ENCODE measurements at regions not wholly inside any gene's neighbourhood (a gene's known extent, or its start where the extent isn't known, plus 50 kb on each side); places are given as distances from the start of the nearest gene placed in this dataset.
"Not testable (repeated sequence)": the region's sequence is repeated elsewhere in the genome, so short reads cannot be mapped to it uniquely, and the experiment has no call there.

GRCh38 chr2:89208144-89208932 lies 516.9 kb downstream of the RPIA start:
- H3K36me3 ChIP-seq (ENCODE audit: control insufficient read depth, insufficient read depth, low read length); H3K79me1 ChIP-seq (ENCODE audit: low read length); H2BK15ac ChIP-seq (replicated peaks; ENCODE audit: low read depth); H3K4me3 ChIP-seq (ENCODE audit: low read length); H3K9ac ChIP-seq (ENCODE audit: low read length); H2BK120ac ChIP-seq (ENCODE audit: low read depth, low read length); H3K4ac ChIP-seq (ENCODE audit: low read depth, low read length); H3K4me2 ChIP-seq (ENCODE audit: low read length); H3K18ac ChIP-seq (ENCODE audit: low read length); H3K27ac ChIP-seq (ENCODE audit: low read depth, low read length); H2BK5ac ChIP-seq (ENCODE audit: low read length); H3K56ac ChIP-seq (ENCODE audit: low read length); H4K8ac ChIP-seq (ENCODE audit: low read depth, low read length); H3K27me3 ChIP-seq (ENCODE audit: insufficient read depth, low read length, poor library complexity); H3K23ac ChIP-seq (ENCODE audit: low read length); H3K79me2 ChIP-seq (ENCODE audit: control insufficient read depth, insufficient read depth, low read length); DNase-seq; H2AK5ac ChIP-seq (ENCODE audit: low read length); H3K4me1 ChIP-seq (ENCODE audit: control insufficient read depth, low read depth, low read length); H4K5ac ChIP-seq (ENCODE audit: low read length): not testable (repeated sequence)
- no CpG with 5 or more reads among the region's 9 CpGs for WGBS (ENCODE audit: extremely low coverage, insufficient coverage, low lambda C conversion rate)

GRCh38 chr2:89213151-89213550 lies 521.7 kb downstream of the RPIA start:
- not testable (repeated sequence) for H3K9ac ChIP-seq (ENCODE audit: low read length); H2BK120ac ChIP-seq (ENCODE audit: low read depth, low read length); H3K27me3 ChIP-seq (ENCODE audit: insufficient read depth, low read length, poor library complexity); H3K4me1 ChIP-seq (ENCODE audit: control insufficient read depth, low read depth, low read length); H3K36me3 ChIP-seq (ENCODE audit: control insufficient read depth, insufficient read depth, low read length); H3K18ac ChIP-seq (ENCODE audit: low read length); H3K27ac ChIP-seq (ENCODE audit: low read depth, low read length); H3K4me2 ChIP-seq (ENCODE audit: low read length); H4K5ac ChIP-seq (ENCODE audit: low read length); H3K23ac ChIP-seq (ENCODE audit: low read length); H3K4me3 ChIP-seq (ENCODE audit: low read length); H3K4ac ChIP-seq (ENCODE audit: low read depth, low read length); H2BK15ac ChIP-seq (replicated peaks; ENCODE audit: low read depth); H2AK5ac ChIP-seq (ENCODE audit: low read length); H2BK5ac ChIP-seq (ENCODE audit: low read length); H3K79me1 ChIP-seq (ENCODE audit: low read length); H4K8ac ChIP-seq (ENCODE audit: low read depth, low read length); H3K79me2 ChIP-seq (ENCODE audit: control insufficient read depth, insufficient read depth, low read length); H3K56ac ChIP-seq (ENCODE audit: low read length)
- DNase-seq = peak; percentile 30
- WGBS (ENCODE audit: extremely low coverage, insufficient coverage, low lambda C conversion rate) = no CpG with 5 or more reads among the region's 3 CpGs

GRCh38 chr2:89213811-89214210 lies 522.3 kb downstream of the RPIA start:
- not testable (repeated sequence) for H3K9ac ChIP-seq (ENCODE audit: low read length); H2BK15ac ChIP-seq (replicated peaks; ENCODE audit: low read depth); H3K4me1 ChIP-seq (ENCODE audit: control insufficient read depth, low read depth, low read length); H3K79me2 ChIP-seq (ENCODE audit: control insufficient read depth, insufficient read depth, low read length); H3K4me2 ChIP-seq (ENCODE audit: low read length); H4K5ac ChIP-seq (ENCODE audit: low read length); H3K23ac ChIP-seq (ENCODE audit: low read length); H3K4me3 ChIP-seq (ENCODE audit: low read length); H3K4ac ChIP-seq (ENCODE audit: low read depth, low read length); H3K27me3 ChIP-seq (ENCODE audit: insufficient read depth, low read length, poor library complexity); H3K56ac ChIP-seq (ENCODE audit: low read length); H3K27ac ChIP-seq (ENCODE audit: low read depth, low read length); H3K36me3 ChIP-seq (ENCODE audit: control insufficient read depth, insufficient read depth, low read length); H2AK5ac ChIP-seq (ENCODE audit: low read length); H3K79me1 ChIP-seq (ENCODE audit: low read length); H4K8ac ChIP-seq (ENCODE audit: low read depth, low read length); H2BK5ac ChIP-seq (ENCODE audit: low read length); H2BK120ac ChIP-seq (ENCODE audit: low read depth, low read length); H3K18ac ChIP-seq (ENCODE audit: low read length); DNase-seq
- WGBS (ENCODE audit: extremely low coverage, insufficient coverage, low lambda C conversion rate) = no CpG with 5 or more reads among the region's 1 CpG

GRCh38 chr2:89221474-89221873 lies 530.0 kb downstream of the RPIA start:
- no CpG with 5 or more reads among the region's 2 CpGs for WGBS (ENCODE audit: extremely low coverage, insufficient coverage, low lambda C conversion rate)
- H3K4ac ChIP-seq (ENCODE audit: low read depth, low read length); DNase-seq; H3K36me3 ChIP-seq (ENCODE audit: control insufficient read depth, insufficient read depth, low read length); H3K4me1 ChIP-seq (ENCODE audit: control insufficient read depth, low read depth, low read length); H2AK5ac ChIP-seq (ENCODE audit: low read length); H3K27me3 ChIP-seq (ENCODE audit: insufficient read depth, low read length, poor library complexity); H2BK15ac ChIP-seq (replicated peaks; ENCODE audit: low read depth); H4K8ac ChIP-seq (ENCODE audit: low read depth, low read length); H3K4me3 ChIP-seq (ENCODE audit: low read length); H3K23ac ChIP-seq (ENCODE audit: low read length); H3K4me2 ChIP-seq (ENCODE audit: low read length); H3K79me2 ChIP-seq (ENCODE audit: control insufficient read depth, insufficient read depth, low read length); H3K9ac ChIP-seq (ENCODE audit: low read length); H3K18ac ChIP-seq (ENCODE audit: low read length); H4K5ac ChIP-seq (ENCODE audit: low read length); H3K56ac ChIP-seq (ENCODE audit: low read length); H2BK120ac ChIP-seq (ENCODE audit: low read depth, low read length); H3K79me1 ChIP-seq (ENCODE audit: low read length); H3K27ac ChIP-seq (ENCODE audit: low read depth, low read length); H2BK5ac ChIP-seq (ENCODE audit: low read length): not testable (repeated sequence)

- DNase-seq; H3K4me1 ChIP-seq (ENCODE audit: control insufficient read depth, low read depth, low read length); H3K18ac ChIP-seq (ENCODE audit: low read length); H2BK120ac ChIP-seq (ENCODE audit: low read depth, low read length); H3K4me2 ChIP-seq (ENCODE audit: low read length); H4K5ac ChIP-seq (ENCODE audit: low read length); H3K36me3 ChIP-seq (ENCODE audit: control insufficient read depth, insufficient read depth, low read length); H4K8ac ChIP-seq (ENCODE audit: low read depth, low read length); H3K23ac ChIP-seq (ENCODE audit: low read length); H2BK15ac ChIP-seq (replicated peaks; ENCODE audit: low read depth); H3K56ac ChIP-seq (ENCODE audit: low read length); H3K79me1 ChIP-seq (ENCODE audit: low read length); H2BK5ac ChIP-seq (ENCODE audit: low read length); H2AK5ac ChIP-seq (ENCODE audit: low read length); H3K4me3 ChIP-seq (ENCODE audit: low read length); H3K9ac ChIP-seq (ENCODE audit: low read length); H3K27ac ChIP-seq (ENCODE audit: low read depth, low read length); H3K79me2 ChIP-seq (ENCODE audit: control insufficient read depth, insufficient read depth, low read length); H3K27me3 ChIP-seq (ENCODE audit: insufficient read depth, low read length, poor library complexity); H3K4ac ChIP-seq (ENCODE audit: low read depth, low read length): not testable (repeated sequence)
- WGBS (ENCODE audit: extremely low coverage, insufficient coverage, low lambda C conversion rate) = no CpG with 5 or more reads among the region's 2 CpGs
These were observed 530.7 kb downstream of the RPIA start for GRCh38 chr2:89222063-89222732.

Measured in mesendoderm (in vitro differentiated cells).